Occipital lobe (tissue), 1 donor: ENCODE measurements at regions not wholly inside any gene's neighbourhood (a gene's known extent, or its start where the extent isn't known, plus 50 kb on each side); places are given as distances from the start of the nearest gene placed in this dataset.

ENCODE experiments used
- DNase-seq: peaks from one replicate; lab custom pipeline; 2025; lab: John Stamatoyannopoulos, UW

GRCh38 chr10:90179696-90180407, 478.5 kb downstream of the KIF20B start:
- DNase-seq, result no peak

- DNase-seq, result no peak
These were observed 479.7 kb downstream of the KIF20B start for GRCh38 chr10:90180886-90181691.

GRCh38 chr10:90192825-90193224, 491.4 kb downstream of the KIF20B start:
- no peak for DNase-seq

- no peak for DNase-seq
These were observed 492.0 kb downstream of the KIF20B start for GRCh38 chr10:90193240-90193985.

GRCh38 chr10:90195288-90195840, 494.0 kb downstream of the KIF20B start:
- DNase-seq, result no peak

GRCh38 chr10:90197766-90198165, 496.4 kb downstream of the KIF20B start:
- DNase-seq, result no peak

GRCh38 chr10:90199093-90199492, 497.7 kb downstream of the KIF20B start:
- no peak for DNase-seq

GRCh38 chr10:90199513-90199912, 498.1 kb downstream of the KIF20B start:
- DNase-seq, result no peak

GRCh38 chr10:90204131-90204955, 503.0 kb downstream of the KIF20B start:
- no peak for DNase-seq

- no peak for DNase-seq
These were observed 503.5 kb downstream of the KIF20B start for GRCh38 chr10:90204956-90205314.

GRCh38 chr10:90205340-90205739, 503.9 kb downstream of the KIF20B start:
- DNase-seq, result no peak

- DNase-seq, result no peak
These were observed 512.0 kb downstream of the KIF20B start for GRCh38 chr10:90213346-90213745.

GRCh38 chr10:90218846-90219245, 517.5 kb downstream of the KIF20B start:
- no peak for DNase-seq

GRCh38 chr10:90222372-90222771, 521.0 kb downstream of the KIF20B start:
- no peak for DNase-seq

- DNase-seq, result no peak
These were observed 521.5 kb downstream of the KIF20B start for GRCh38 chr10:90222939-90223338.

GRCh38 chr10:90224791-90225566, 523.6 kb downstream of the KIF20B start:
- DNase-seq, result no peak

GRCh38 chr10:90226517-90226916, 525.1 kb downstream of the KIF20B start:
- DNase-seq, result no peak

- DNase-seq, result no peak
These were observed 525.8 kb downstream of the KIF20B start for GRCh38 chr10:90227217-90227656.

- DNase-seq, result no peak
These were observed 526.4 kb downstream of the KIF20B start for GRCh38 chr10:90227786-90228185.

GRCh38 chr10:90229486-90229885, 528.1 kb downstream of the KIF20B start:
- no peak for DNase-seq
